ENCODE measurements at regions not wholly inside any gene's neighbourhood (a gene's known extent, or its start where the extent isn't known, plus 50 kb on each side); places are given as distances from the start of the nearest gene placed in this dataset.

GRCh38 chr6:50289366-50289765 lies 239.6 kb upstream of the DEFB112 start:
- H3K36me3 ChIP-seq = no peaks in the 10 kb centered on the region
- ATAC-seq (no peak), DNase-seq (no peak)
- intact Hi-C loops (cut with DNase I) = no loop called here
- no peaks in the 10 kb centered on the region for H3K4me1 ChIP-seq
- no peak for TF ChIP-seq CTCF (IDR thresholded peaks at IDR 0.05)
- H3K4me3 ChIP-seq = no peak overlapping the region
- no peaks in the 10 kb centered on the region for H3K9me3 ChIP-seq
- no peaks in the 10 kb centered on the region for H3K27me3 ChIP-seq
- no peak overlapping the region for H3K27ac ChIP-seq

- DNase-seq = no peak
- no peak for ATAC-seq
- Histone ChIP-seq H3K9me3 (peaks cover 0 to 16% of the 10 kb centered on the region in 2 donors), H3K27me3 (no peaks in the 10 kb centered on the region), H3K4me3 (no peak overlapping the region), H3K36me3 (no peaks in the 10 kb centered on the region), H3K27ac (no peak overlapping the region), H3K4me1 (no peaks in the 10 kb centered on the region)
- TF ChIP-seq CTCF (IDR thresholded peaks at IDR 0.05) = no peak
- intact Hi-C loops (cut with DNase I) = no loop called here
Observed at GRCh38 chr6:50301307-50301706, 251.6 kb upstream of the DEFB112 start.

- H3K36me3 ChIP-seq = no peaks in the 10 kb centered on the region
- no peak for DNase-seq
- no peaks in the 10 kb centered on the region for H3K4me1 ChIP-seq
- no peaks in the 10 kb centered on the region for H3K27me3 ChIP-seq
- no peak for TF ChIP-seq CTCF (IDR thresholded peaks at IDR 0.05)
- peaks cover 0 to 16% of the 10 kb centered on the region in 2 donors for H3K9me3 ChIP-seq
- intact Hi-C loops (cut with DNase I) = no loop called here
- ATAC-seq = no peak
- H3K27ac ChIP-seq = no peak overlapping the region
- no peak overlapping the region for H3K4me3 ChIP-seq
Observed at GRCh38 chr6:50305660-50306059, 255.9 kb upstream of the DEFB112 start.

- Histone ChIP-seq H3K27ac (no peak overlapping the region), H3K4me3 (no peak overlapping the region), H3K27me3 (no peaks in the 10 kb centered on the region), H3K36me3 (no peaks in the 10 kb centered on the region), H3K4me1 (no peaks in the 10 kb centered on the region), H3K9me3 (peaks cover 0 to 2% of the 10 kb centered on the region in 2 donors)
- intact Hi-C loops (cut with DNase I) = no loop called here
- no peak for TF ChIP-seq CTCF (IDR thresholded peaks at IDR 0.05)
- no peak for DNase-seq
- no peak for ATAC-seq
Observed at GRCh38 chr6:50318536-50318935, 268.8 kb upstream of the DEFB112 start.

GRCh38 chr6:50330347-50330746 lies 280.6 kb upstream of the DEFB112 start:
- Histone ChIP-seq H3K27ac (no peak overlapping the region), H3K27me3 (no peaks in the 10 kb centered on the region), H3K4me1 (no peaks in the 10 kb centered on the region), H3K4me3 (no peak overlapping the region), H3K36me3 (no peaks in the 10 kb centered on the region), H3K9me3 (peaks cover 0 to 7% of the 10 kb centered on the region in 2 donors)
- intact Hi-C loops (cut with DNase I) = no loop called here
- ATAC-seq = no peak
- TF ChIP-seq CTCF (IDR thresholded peaks at IDR 0.05) = no peak
- no peak for DNase-seq
